GM21423 (cell line): ENCODE measurements at regions not wholly inside any gene's neighbourhood (a gene's known extent, or its start where the extent isn't known, plus 50 kb on each side); places are given as distances from the start of the nearest gene placed in this dataset.

Experiments
- ATAC-seq: cut with Tn5 transposase; IDR thresholded peaks from one replicate; pipeline ENCODE4 v1.9.1; 2021; ENCODE audit warnings: mild to moderate bottlenecking, moderate library complexity; ENCODE audit not compliant: unreplicated experiment

- ATAC-seq: no peak
Observed at GRCh38 chr1:90412563-90412962, 304.5 kb downstream of the BARHL2 start.

DNA sequence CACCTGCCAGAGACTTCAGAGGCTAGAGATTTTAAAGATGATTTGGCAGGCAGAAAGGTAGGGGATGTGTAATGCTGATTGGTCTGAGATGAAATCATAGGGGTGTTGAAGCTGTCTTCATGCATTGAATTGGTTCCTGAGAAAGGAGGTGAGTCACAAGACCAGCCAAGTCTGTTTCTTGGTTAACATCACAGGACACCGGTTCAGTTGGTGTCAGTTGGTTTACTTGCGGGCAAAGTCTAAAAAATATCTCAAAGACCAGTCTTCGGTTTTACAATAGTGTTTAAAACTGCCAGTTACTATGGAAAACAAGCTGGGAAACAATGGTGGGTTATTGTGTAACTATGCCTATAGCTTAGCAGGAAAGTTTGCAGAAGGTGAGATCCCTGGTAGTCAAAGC, 305.9 kb downstream of the BARHL2 start:
- no peak for ATAC-seq

DNA sequence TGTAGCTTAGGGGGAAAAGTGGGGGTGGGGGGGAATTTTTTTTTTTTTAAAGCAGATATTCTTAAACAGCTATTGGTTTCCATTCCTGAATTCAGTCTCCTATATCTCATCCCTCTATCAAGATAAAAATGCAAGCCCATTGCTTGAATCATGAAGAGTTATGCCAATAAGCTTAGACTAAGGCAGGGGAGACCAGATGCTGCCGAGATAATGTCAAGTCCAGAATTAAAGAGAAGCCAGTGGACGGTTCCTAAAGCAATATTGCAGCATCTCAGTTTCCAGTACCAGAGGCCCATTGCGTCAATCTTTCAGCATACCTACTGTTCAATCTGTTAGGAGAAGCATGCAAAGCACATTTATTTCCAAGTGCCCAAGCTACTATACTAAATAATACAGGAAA, 309.4 kb downstream of the BARHL2 start:
- no peak for ATAC-seq

- ATAC-seq: no peak
Observed at GRCh38 chr1:90405726-90406125, 311.4 kb downstream of the BARHL2 start.

DNA sequence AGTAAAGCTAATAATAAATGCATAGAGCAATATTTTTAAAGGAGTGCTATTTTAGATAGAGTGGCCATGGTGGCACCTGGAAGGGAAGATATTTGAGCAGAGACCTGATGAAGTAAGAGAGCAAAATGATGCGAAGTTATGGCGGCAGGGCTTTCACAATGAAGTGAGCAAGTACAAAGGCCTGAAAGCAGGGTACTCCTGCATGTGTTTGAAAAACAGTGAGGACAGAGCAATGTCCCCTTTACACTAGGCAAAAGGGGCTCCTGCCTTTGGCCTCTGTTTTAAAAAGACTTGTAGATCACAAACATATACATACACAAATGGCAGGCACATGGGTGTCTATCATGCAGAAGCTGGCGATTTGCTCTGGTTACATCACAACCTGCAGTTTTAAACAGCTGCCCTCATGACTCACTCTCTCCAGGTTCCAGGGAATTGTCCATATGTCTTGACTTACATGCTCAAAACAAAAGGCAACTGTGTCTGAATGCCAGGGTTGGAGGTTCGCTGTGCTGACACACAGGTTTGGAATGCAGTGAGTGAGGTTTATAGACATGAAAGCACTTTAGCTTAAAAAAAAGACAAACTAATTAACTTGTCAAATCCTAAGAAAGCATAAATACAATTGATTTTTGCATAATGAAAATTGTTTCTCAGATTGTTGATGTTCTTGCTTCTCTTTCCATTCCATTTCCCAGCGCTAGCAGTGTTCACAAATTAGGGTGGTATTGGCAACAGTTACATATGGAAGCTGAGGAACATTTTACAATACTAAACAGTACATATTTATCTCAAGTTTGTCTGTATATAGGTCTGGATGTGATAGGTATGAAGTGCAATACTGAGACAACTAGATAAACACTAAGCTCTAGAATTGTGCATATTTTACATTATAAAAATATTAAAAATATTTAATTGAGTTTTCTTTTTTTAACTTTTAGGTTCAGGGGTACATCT, 313.9 kb downstream of the BARHL2 start:
- ATAC-seq: no peak

DNA sequence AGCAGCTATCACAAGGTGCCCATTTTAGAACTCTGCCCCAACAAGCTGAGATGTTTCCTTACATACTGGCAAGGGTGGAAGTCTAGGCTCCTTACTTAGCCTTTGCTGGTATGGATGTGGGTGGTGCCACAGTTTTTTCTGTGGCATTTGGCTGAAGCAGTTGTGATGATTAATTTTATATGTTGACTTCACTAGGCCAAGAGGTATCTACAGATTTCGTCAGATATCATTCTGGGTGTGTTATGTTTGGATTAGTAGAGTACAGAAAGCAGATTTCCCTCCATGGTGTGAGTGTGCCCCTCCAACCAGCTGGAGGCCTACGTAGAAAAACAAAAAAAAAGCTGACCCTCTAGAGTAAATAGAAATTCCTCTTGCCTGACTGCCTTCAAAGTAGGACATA, 317.0 kb downstream of the BARHL2 start:
- no peak for ATAC-seq

DNA sequence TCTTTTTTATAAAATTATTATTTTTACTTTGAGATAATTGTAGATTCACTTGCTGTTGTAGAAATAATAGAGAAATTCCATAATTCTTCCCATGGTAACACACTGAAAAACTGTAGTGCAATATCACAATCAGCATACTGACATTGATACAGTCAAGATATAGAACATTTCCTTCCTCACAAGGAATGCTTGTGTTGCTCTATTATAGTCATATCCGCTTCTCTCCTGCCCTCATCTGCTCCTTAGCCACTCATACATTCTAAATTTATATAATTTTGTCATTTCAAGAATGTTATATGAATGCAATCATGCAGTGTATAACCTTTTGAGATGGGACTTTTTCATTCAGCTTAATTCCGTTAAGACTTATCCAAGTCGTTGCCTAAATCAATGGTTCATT, 320.2 kb downstream of the BARHL2 start:
- no peak for ATAC-seq

DNA sequence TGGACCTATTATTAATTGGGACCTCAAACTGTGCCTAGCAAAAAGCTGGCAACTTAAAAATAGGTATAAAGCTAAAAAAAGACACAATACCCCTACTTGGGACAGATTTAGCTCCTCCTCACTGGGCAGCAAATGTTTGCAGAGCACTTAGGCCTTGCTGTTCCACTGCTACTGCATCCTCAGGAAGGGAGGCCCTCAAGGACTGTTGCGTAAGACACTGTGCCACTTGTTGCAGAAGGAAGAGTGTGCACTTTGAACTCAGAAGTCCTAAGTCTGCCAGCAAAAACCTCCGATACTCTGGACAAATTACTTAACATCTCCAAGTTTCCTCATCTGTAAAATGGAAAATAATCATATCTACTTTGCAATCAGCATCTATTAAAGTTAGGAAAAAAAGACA, 322.9 kb downstream of the BARHL2 start:
- ATAC-seq: no peak

DNA sequence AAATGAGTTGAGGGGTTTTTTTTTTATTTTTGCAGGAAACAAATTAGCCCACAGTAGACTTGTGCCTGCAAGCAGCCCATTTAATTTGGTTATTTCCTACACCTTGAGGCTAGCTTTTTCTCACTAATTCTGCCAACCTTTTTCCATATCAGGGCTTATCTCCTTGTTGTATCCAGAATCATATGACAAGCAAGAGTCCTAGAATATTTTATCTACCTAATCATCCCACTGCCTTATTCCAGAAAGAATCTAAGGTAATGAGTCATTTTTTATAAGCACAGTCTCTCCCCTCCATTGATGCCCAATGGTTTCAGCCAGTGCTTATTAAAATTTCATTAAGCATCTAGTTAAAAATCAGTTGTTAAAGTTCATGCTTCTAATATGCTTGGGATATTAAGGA, 324.1 kb downstream of the BARHL2 start:
- no peak for ATAC-seq

GRCh38 chr1:90391126-90391525, 326.0 kb downstream of the BARHL2 start:
- no peak for ATAC-seq

DNA sequence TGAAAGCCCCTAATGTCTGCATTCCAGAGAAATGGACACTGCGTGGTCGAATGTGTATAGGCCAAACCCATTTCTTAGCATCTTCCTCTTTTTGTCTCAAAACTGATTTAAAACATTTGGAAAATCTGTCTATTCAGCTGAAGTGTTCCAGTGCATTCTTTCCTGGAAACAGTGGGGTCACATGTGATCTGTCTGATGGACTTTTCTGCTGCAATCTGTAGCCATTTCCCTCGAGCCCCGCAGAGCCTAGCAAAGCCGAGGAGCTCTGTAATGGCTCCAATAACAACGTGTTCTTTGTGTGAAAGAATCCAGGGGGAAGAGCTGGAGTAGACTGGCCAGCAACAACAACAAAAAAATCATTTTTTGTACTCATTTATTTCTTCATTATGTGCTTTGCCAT, 329.3 kb downstream of the BARHL2 start:
- ATAC-seq: no peak

DNA sequence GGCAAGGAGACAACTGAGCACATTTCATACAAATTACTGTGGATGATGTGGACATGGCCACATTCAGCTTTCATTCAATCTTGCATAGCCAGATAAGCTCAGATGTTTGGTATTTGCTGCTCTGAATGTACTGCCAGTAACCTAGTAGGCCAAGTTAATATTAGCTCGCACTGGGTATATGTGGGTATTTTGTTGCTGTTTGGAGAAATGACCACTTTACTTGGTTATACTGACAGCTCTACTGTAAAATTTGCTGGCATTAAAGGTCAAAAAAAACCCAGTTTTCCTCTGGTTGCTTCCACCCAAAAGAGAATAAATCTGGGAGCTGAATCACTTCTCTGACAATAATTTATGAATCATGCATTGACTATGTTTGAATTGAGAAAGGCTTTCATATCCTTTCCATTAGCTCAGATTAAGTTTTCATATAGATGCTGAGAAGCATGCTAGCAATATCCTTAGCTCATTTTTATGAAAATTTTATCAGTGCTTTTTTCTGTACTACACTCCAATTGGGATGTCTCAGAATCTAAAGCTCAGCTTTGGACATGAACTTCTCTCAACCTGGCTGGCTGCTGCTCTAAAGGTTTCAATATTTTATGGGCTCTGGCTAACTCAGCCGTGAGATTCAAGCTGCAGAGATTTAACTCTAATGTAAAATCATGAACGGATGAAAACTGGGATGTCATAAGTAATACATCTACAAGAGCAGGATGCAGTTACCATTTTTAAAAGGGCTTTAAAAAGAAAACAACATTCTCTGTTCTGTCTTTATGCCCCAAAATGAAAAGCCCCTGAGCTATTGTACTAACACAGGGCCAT, 330.0 kb downstream of the BARHL2 start:
- ATAC-seq: no peak

- ATAC-seq: no peak
Observed at GRCh38 chr1:90384193-90384592, 332.9 kb downstream of the BARHL2 start.

DNA sequence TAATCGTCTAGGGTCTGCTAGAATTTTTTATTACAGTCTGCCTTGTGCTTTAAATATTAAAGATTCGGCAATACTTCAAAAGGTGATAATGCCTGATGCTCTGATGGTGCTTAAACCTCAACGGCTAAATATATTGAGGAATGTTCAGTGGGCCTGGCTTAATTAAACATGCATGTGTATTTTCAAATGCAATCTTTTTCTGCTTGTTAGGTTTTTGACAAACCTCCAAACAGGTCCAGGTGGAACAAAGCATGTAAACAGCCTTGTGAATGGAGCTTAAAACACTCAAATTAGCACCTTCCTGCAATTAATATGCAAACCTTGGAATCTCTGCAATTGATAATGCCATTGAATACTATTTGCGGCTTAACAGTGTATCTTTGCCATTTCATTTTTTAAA, 334.9 kb downstream of the BARHL2 start:
- ATAC-seq: no peak

DNA sequence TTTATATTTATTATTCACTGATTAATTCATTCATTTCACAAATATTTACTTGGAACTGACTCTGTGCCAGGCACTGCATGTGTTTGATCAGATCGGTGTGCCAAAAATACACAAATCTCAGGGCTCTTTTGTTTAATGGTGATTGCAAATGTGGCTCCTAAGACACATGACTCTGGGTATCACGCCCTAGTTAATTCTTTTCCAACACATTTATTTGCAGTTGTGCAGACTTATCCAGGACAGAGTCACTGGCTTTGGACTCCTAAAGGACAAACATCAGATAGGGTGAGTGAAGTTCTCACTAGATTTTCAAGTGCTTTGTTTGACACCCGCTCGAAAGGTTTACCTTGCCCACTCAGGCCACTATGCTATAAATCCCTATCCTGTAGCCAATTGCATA, 335.5 kb downstream of the BARHL2 start:
- ATAC-seq: no peak

- no peak for ATAC-seq
Observed at GRCh38 chr1:90371448-90371813, 345.7 kb downstream of the BARHL2 start.

GRCh38 chr1:90370686-90371447, 346.2 kb downstream of the BARHL2 start:
- ATAC-seq: no peak

DNA sequence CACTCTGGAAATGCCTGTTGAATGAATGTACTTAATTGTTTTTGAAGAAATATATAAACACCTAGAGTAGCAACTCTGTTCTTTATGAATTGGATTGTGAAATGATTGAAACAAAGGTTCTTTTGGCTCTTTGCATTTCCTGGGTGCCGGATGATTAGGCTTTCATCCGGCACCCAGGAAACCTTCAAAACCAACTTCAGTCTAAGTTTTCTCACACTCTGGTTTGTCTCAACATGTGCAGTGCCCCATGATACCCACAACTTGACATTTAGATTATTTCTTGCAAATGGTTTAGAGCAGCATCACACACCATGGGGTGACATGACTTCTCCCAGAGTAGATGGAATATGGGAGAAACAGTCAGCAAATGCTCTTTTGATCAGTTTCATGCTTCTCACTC, 354.9 kb downstream of the BARHL2 start:
- ATAC-seq: no peak

DNA sequence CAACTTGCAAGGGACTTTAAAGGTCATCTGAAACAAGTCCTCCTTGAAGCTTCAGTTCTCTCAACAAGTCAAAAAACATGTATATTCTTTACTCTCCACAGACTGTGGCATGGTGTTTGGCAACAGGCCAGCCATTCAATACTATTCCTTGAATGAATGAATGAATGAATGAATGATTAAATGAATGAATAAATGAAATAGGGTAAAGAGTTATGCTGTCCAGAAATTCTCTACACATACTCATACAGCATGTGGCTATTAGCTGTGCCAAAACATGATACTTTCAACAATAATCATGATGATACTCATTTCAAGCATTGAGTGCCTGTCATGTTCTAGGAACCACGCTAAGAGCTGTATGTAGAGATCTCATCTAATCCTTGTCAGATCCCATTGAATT, 356.1 kb downstream of the BARHL2 start:
- ATAC-seq: no peak

- no peak for ATAC-seq
Observed at GRCh38 chr1:90359994-90360393, 357.1 kb downstream of the BARHL2 start.

GRCh38 chr1:90358448-90358847, 358.7 kb downstream of the BARHL2 start:
- no peak for ATAC-seq
